HepG2 (cell line): ENCODE measurements at regions not wholly inside any gene's neighbourhood (a gene's known extent, or its start where the extent isn't known, plus 50 kb on each side); places are given as distances from the start of the nearest gene placed in this dataset.

Experiments used
- EZH2 ChIP-seq: conservative IDR thresholded peaks from 2 replicates; pipeline ENCODE4 v1.6.1; 2012; ENCODE audit warnings: mild to moderate bottlenecking, low read depth, low read length, moderate library complexity
- ZNF331 ChIP-seq: sonication (generic); formaldehyde crosslinking; IDR thresholded peaks from 2 replicates; pipeline ENCODE4 v1.4.0; 2020; ENCODE audit warnings: missing genetic modification reagents
- TF ChIP-seq, protein P1 (sequence below): sonication (generic); formaldehyde crosslinking; IDR thresholded peaks from 2 replicates; pipeline ENCODE4 v1.8.1; 2023; ENCODE audit warnings: mild to moderate bottlenecking, missing genetic modification reagents
- TF ChIP-seq, protein P2 (sequence below): sonication (generic); formaldehyde crosslinking; IDR thresholded peaks from 2 replicates; pipeline ENCODE4 v1.5.0; 2020; ENCODE audit warnings: mild to moderate bottlenecking, missing genetic modification reagents, moderate library complexity
- TF ChIP-seq, protein P3 (sequence below): sonication (generic); formaldehyde crosslinking; IDR thresholded peaks from 2 replicates; pipeline ENCODE4 v1.5.0; 2020; ENCODE audit warnings: mild to moderate bottlenecking, missing genetic modification reagents

DNA sequence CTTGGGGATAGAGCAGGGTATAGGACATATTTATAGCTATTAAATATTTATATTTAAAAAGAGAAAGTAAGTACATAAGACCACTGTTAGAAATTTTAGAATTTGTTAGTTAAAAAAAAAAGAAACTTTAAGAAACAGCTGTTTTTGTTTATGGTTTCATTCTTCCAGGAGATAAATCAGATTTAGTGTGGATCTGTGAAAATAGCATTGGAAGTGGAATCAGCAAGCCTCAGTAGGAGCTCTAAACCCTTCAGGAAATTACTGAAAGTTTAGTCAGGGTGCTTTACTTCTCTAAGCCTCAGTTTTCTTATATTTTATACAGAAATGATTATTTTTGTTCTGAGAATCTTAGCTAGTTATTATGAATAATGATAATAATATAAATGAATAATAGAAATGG lies 316.0 kb upstream of the NOVA1 start:
- TF ChIP-seq, protein P1, sequence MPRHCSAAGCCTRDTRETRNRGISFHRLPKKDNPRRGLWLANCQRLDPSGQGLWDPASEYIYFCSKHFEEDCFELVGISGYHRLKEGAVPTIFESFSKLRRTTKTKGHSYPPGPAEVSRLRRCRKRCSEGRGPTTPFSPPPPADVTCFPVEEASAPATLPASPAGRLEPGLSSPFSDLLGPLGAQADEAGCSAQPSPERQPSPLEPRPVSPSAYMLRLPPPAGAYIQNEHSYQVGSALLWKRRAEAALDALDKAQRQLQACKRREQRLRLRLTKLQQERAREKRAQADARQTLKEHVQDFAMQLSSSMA: no peak
- TF ChIP-seq ZNF331 (no peak), EZH2 (no peak)
- TF ChIP-seq, protein P2, sequence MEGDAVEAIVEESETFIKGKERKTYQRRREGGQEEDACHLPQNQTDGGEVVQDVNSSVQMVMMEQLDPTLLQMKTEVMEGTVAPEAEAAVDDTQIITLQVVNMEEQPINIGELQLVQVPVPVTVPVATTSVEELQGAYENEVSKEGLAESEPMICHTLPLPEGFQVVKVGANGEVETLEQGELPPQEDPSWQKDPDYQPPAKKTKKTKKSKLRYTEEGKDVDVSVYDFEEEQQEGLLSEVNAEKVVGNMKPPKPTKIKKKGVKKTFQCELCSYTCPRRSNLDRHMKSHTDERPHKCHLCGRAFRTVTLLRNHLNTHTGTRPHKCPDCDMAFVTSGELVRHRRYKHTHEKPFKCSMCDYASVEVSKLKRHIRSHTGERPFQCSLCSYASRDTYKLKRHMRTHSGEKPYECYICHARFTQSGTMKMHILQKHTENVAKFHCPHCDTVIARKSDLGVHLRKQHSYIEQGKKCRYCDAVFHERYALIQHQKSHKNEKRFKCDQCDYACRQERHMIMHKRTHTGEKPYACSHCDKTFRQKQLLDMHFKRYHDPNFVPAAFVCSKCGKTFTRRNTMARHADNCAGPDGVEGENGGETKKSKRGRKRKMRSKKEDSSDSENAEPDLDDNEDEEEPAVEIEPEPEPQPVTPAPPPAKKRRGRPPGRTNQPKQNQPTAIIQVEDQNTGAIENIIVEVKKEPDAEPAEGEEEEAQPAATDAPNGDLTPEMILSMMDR (CRISPR knock-in tag): no peak
- TF ChIP-seq, protein P3, sequence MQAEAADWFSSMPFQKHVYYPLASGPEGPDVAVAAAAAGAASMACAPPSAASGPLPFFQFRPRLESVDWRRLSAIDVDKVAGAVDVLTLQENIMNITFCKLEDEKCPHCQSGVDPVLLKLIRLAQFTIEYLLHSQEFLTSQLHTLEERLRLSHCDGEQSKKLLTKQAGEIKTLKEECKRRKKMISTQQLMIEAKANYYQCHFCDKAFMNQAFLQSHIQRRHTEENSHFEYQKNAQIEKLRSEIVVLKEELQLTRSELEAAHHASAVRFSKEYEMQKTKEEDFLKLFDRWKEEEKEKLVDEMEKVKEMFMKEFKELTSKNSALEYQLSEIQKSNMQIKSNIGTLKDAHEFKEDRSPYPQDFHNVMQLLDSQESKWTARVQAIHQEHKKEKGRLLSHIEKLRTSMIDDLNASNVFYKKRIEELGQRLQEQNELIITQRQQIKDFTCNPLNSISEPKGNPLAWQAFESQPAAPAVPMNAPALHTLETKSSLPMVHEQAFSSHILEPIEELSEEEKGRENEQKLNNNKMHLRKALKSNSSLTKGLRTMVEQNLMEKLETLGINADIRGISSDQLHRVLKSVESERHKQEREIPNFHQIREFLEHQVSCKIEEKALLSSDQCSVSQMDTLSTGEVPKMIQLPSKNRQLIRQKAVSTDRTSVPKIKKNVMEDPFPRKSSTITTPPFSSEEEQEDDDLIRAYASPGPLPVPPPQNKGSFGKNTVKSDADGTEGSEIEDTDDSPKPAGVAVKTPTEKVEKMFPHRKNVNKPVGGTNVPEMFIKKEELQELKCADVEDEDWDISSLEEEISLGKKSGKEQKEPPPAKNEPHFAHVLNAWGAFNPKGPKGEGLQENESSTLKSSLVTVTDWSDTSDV (CRISPR knock-in tag): no peak
